ENCODE measurements at regions not wholly inside any gene's neighbourhood (a gene's known extent, or its start where the extent isn't known, plus 50 kb on each side); places are given as distances from the start of the nearest gene placed in this dataset.

DNA sequence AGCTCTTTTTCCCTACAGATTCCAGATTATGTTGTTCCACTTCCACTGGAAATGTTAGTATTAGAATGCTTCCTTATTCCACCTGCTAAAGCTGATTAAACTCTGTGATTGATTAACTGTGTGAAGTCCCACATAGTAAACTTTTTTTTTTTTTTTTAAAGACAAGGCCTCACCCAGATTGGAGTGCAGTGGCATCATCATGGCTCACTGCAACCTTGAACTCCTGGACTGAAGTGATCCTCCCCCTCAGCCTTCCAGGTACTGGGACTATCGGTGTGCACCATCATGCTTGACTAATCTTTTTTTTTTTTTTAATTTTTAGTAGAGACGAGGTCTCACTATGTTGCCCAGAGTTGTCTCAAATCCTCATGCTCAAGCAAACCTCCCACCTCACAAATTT, 108.5 kb upstream of the RBMS1 start:
- POLR2A ChIA-PET: no interaction called here
- TF ChIP-seq EZH2 (IDR thresholded peaks at IDR 0.05; ENCODE audit: borderline replicate concordance, insufficient read depth, low read depth, low read length, poor library complexity, severe bottlenecking): no peak
- TF ChIP-seq, protein P1, sequence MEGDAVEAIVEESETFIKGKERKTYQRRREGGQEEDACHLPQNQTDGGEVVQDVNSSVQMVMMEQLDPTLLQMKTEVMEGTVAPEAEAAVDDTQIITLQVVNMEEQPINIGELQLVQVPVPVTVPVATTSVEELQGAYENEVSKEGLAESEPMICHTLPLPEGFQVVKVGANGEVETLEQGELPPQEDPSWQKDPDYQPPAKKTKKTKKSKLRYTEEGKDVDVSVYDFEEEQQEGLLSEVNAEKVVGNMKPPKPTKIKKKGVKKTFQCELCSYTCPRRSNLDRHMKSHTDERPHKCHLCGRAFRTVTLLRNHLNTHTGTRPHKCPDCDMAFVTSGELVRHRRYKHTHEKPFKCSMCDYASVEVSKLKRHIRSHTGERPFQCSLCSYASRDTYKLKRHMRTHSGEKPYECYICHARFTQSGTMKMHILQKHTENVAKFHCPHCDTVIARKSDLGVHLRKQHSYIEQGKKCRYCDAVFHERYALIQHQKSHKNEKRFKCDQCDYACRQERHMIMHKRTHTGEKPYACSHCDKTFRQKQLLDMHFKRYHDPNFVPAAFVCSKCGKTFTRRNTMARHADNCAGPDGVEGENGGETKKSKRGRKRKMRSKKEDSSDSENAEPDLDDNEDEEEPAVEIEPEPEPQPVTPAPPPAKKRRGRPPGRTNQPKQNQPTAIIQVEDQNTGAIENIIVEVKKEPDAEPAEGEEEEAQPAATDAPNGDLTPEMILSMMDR (IDR thresholded peaks at IDR 0.05): no peak
- Mint-ChIP-seq H3K9me3 (ENCODE audit: insufficient read depth) (no peaks in the 10 kb centered on the region), H3K4me1 (no peaks in the 10 kb centered on the region), H3K27ac (no peak overlapping the region), H3K27me3 (no peaks in the 10 kb centered on the region), H3K4me3 (no peak overlapping the region)
- no peak overlapping the region for H3K4me2 ChIP-seq (replicated peaks; ENCODE audit: low read depth, low read length, poor library complexity, severe bottlenecking)
- no peak overlapping the region for H2AFZ ChIP-seq (ENCODE audit: insufficient read depth, low read depth, low read length, poor library complexity, severe bottlenecking)
- H3K4me3 ChIP-seq (ENCODE audit: control extremely low read depth in 1 of 5, extremely low read depth in 1 of 5, insufficient read depth in 1 of 5, low read depth in 2 of 5, low read length in 4 of 5): no peak overlapping the region
- intact Hi-C loops (cut with micrococcal nuclease): no loop called here
- H4K20me1 ChIP-seq (ENCODE audit: control insufficient read depth, insufficient read depth, low read length, poor library complexity, severe bottlenecking): no peaks in the 10 kb centered on the region
- no peaks in the 10 kb centered on the region for H3K4me1 ChIP-seq (ENCODE audit: control insufficient read depth in 2 of 2, insufficient read depth in 2 of 2, low read length in 2 of 2)
- no peak overlapping the region for H3K27ac ChIP-seq (ENCODE audit: low read length in 2 of 2)
- no peak overlapping the region for H3K9ac ChIP-seq (ENCODE audit: low read length)
- no peak for ATAC-seq (ENCODE audit: low read depth)
- H3K27me3 ChIP-seq (replicated peaks in 1 of 4; ENCODE audit: control extremely low read depth in 1 of 4, control insufficient read depth in 3 of 4, insufficient read depth in 4 of 4, low read length in 3 of 4): no peaks in the 10 kb centered on the region
- WGBS (ENCODE audit: insufficient coverage): no CpG with 5 or more reads among the region's 2 CpGs
- no peaks in the 10 kb centered on the region for H3K36me3 ChIP-seq (replicated peaks in 1 of 2; ENCODE audit: control extremely low read depth in 1 of 2, control insufficient read depth in 1 of 2, extremely low read depth in 1 of 2, insufficient read depth in 2 of 2, low read length in 1 of 2)
- CTCF ChIA-PET: no interaction called here
- no peaks in the 10 kb centered on the region for H3K79me2 ChIP-seq (ENCODE audit: control insufficient read depth, insufficient read depth, low read length)
- no peak for DNase-seq
- no peaks in the 10 kb centered on the region for H3K9me3 ChIP-seq (ENCODE audit: control extremely low read depth in 1 of 3, control insufficient read depth in 2 of 3, insufficient read depth in 1 of 3, low read length in 2 of 3)

DNA sequence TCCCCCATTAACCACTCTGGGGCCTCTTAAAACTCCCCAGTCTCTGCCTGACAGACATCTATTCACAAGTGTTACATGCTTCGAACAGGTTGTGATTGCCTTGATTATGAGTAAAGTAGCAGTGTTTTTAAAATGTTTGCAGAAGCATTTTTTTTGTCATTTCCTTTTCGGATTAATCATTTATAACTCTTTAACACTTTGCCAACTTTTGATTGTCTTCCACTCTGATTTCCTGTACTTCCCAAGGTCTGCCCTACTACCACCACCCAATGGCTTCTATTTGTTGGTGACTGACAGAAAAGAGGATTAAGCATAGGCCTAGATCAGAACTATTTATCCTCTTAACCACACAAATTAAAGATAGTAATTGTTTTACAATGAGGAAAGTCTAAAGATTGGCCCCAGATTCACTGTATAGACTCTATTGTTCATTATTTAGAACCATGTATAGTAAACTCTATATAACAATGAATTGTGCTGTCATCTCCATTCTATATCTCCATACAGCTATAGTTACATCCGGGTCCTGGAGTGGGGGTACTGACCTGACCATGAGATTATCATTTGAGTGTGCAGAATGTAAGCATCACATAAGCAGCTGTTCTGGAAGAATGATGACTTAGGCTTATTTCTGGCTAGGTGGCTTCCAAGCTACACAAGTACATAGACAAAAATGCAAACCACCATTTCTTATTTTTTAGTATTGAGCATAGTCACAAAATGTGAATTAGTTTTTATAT, 110.3 kb upstream of the RBMS1 start:
- no peak overlapping the region for H3K27ac Mint-ChIP-seq
- ATAC-seq (ENCODE audit: low read depth) (no peak), DNase-seq (no peak)
- H2AFZ ChIP-seq (ENCODE audit: insufficient read depth, low read depth, low read length, poor library complexity, severe bottlenecking): no peak overlapping the region
- no peak overlapping the region for H3K9ac ChIP-seq (ENCODE audit: low read length)
- H3K4me1 Mint-ChIP-seq: no peaks in the 10 kb centered on the region
- H3K9me3 Mint-ChIP-seq (ENCODE audit: insufficient read depth): no peaks in the 10 kb centered on the region
- WGBS (ENCODE audit: insufficient coverage): no CpG with 5 or more reads among the region's 3 CpGs
- no peaks in the 10 kb centered on the region for H3K79me2 ChIP-seq (ENCODE audit: control insufficient read depth, insufficient read depth, low read length)
- H3K9me3 ChIP-seq (ENCODE audit: control extremely low read depth in 1 of 3, control insufficient read depth in 2 of 3, insufficient read depth in 1 of 3, low read length in 2 of 3): no peaks in the 10 kb centered on the region
- no peaks in the 10 kb centered on the region for H3K27me3 ChIP-seq (replicated peaks in 1 of 4; ENCODE audit: control extremely low read depth in 1 of 4, control insufficient read depth in 3 of 4, insufficient read depth in 4 of 4, low read length in 3 of 4)
- no peaks in the 10 kb centered on the region for H3K27me3 Mint-ChIP-seq
- intact Hi-C loops (cut with micrococcal nuclease): no loop called here
- ChIA-PET CTCF (no interaction called here), POLR2A (no interaction called here)
- no peak overlapping the region for H3K4me3 Mint-ChIP-seq
- H3K27ac ChIP-seq (ENCODE audit: low read length in 2 of 2): no peak overlapping the region
- H3K4me2 ChIP-seq (replicated peaks; ENCODE audit: low read depth, low read length, poor library complexity, severe bottlenecking): no peak overlapping the region
- H3K4me3 ChIP-seq (ENCODE audit: control extremely low read depth in 1 of 5, extremely low read depth in 1 of 5, insufficient read depth in 1 of 5, low read depth in 2 of 5, low read length in 4 of 5): no peak overlapping the region
- no peak for TF ChIP-seq EZH2 (IDR thresholded peaks at IDR 0.05; ENCODE audit: borderline replicate concordance, insufficient read depth, low read depth, low read length, poor library complexity, severe bottlenecking)
- TF ChIP-seq, protein P1 (IDR thresholded peaks at IDR 0.05): no peak
- H4K20me1 ChIP-seq (ENCODE audit: control insufficient read depth, insufficient read depth, low read length, poor library complexity, severe bottlenecking): no peaks in the 10 kb centered on the region
- H3K4me1 ChIP-seq (ENCODE audit: control insufficient read depth in 2 of 2, insufficient read depth in 2 of 2, low read length in 2 of 2): no peaks in the 10 kb centered on the region
- H3K36me3 ChIP-seq (replicated peaks in 1 of 2; ENCODE audit: control extremely low read depth in 1 of 2, control insufficient read depth in 1 of 2, extremely low read depth in 1 of 2, insufficient read depth in 2 of 2, low read length in 1 of 2): no peaks in the 10 kb centered on the region

Measured in B cell (primary cell).